Epithelial cell of proximal tubule (primary cell): ENCODE measurements at regions not wholly inside any gene's neighbourhood (a gene's known extent, or its start where the extent isn't known, plus 50 kb on each side); places are given as distances from the start of the nearest gene placed in this dataset.

Source experiments
- DNase-seq: peaks from one replicate; pipeline ENCODE4 v3.0.0-alpha.2; 2011; ENCODE audit warnings: low read depth
- H3K4me3 ChIP-seq: 2 replicates; pipeline ENCODE4 v1.5.1; 2011; ENCODE audit warnings: low read depth, mild to moderate bottlenecking, low read length
- TF ChIP-seq, protein P1 (sequence below): conservative IDR thresholded peaks from 2 replicates; pipeline ENCODE4 v1.5.1; 2012; ENCODE audit warnings: low read depth, mild to moderate bottlenecking, low read length

DNA sequence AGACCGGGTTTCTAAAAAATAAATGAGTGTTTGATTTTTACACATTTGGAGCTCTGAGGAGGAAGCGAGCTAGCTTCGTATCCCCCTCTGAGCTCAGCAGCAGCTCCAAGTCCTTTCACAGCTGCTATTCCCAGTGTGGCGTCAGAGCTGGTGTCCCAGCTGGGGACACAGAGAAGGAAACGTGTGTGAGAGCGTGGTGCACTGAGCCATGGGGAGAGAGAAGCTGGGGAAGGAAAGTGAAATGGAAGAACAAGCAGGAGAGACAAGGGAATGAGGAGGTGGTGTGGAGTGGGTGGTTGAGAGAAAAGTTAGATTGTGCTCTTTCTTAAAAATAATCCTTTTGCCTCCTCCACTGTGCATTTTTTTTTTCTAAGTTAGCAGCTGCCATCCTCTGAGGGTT, 79.5 kb upstream of the SLC4A4 start:
- no peak for DNase-seq
- TF ChIP-seq, protein P1, sequence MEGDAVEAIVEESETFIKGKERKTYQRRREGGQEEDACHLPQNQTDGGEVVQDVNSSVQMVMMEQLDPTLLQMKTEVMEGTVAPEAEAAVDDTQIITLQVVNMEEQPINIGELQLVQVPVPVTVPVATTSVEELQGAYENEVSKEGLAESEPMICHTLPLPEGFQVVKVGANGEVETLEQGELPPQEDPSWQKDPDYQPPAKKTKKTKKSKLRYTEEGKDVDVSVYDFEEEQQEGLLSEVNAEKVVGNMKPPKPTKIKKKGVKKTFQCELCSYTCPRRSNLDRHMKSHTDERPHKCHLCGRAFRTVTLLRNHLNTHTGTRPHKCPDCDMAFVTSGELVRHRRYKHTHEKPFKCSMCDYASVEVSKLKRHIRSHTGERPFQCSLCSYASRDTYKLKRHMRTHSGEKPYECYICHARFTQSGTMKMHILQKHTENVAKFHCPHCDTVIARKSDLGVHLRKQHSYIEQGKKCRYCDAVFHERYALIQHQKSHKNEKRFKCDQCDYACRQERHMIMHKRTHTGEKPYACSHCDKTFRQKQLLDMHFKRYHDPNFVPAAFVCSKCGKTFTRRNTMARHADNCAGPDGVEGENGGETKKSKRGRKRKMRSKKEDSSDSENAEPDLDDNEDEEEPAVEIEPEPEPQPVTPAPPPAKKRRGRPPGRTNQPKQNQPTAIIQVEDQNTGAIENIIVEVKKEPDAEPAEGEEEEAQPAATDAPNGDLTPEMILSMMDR = no peak
- H3K4me3 ChIP-seq = no peak overlapping the region

DNA sequence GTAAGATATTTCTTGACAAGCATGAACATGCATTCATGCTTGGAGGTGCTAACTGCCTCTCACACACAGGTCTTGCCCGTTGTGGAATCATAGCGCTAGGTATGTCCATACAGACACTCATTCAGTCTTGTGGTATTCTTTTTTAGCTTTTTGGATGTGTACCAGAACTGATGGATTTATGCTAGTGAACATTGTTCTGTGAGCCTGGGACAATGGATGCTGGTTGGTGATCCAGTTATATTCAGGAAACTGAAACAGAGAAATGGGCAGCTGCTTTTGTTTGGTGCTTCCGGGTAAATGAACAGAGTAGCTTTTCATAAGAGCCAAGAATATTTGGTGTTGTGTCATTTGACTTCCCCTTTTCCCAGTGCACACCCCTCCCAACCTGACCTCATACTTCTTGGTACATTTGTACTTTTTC, 78.9 kb upstream of the SLC4A4 start:
- DNase-seq = no peak
- no peak overlapping the region for H3K4me3 ChIP-seq
- TF ChIP-seq, protein P1 = no peak

DNA sequence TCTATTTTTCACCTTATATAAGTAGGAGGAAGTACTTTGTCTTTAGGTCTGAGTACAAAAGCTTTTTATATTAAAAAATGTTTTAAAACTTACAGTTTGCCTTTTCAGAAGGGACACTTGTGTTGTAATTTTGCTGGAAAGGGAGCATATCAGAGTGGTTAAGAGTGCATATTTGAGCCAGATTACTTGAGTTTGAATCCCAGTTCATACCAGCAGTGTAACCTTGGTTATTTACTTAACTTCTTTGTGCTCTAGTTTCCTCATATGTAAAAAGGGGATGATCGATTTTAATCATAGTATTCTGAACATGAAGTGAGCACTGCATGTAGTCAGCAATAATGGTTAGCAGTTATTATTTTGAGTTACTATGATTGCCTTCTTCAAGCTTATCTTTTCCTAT, 78.3 kb upstream of the SLC4A4 start:
- no peak overlapping the region for H3K4me3 ChIP-seq
- DNase-seq = no peak
- TF ChIP-seq, protein P1 = no peak

DNA sequence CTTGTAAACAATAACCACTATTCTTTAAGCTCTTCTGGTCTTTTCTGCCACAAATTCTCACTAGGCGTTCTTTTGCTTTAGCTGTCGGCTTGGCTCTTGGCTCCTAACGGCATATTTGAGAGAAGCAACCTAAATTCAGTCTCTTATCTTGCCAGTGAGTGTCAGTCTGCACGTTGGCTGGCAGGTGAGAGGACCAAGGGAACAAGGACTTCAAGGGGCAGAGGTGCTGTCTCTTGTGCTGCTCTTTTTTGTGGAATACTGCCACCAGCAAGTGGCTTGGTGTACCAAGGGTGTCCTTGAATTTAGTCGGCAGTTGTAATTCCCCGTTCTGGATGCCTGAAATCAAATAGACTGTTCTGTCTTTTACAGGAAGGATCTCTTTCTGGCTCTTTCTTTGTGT, 77.8 kb upstream of the SLC4A4 start:
- no peak for DNase-seq
- TF ChIP-seq, protein P1 = no peak
- no peak overlapping the region for H3K4me3 ChIP-seq

DNA sequence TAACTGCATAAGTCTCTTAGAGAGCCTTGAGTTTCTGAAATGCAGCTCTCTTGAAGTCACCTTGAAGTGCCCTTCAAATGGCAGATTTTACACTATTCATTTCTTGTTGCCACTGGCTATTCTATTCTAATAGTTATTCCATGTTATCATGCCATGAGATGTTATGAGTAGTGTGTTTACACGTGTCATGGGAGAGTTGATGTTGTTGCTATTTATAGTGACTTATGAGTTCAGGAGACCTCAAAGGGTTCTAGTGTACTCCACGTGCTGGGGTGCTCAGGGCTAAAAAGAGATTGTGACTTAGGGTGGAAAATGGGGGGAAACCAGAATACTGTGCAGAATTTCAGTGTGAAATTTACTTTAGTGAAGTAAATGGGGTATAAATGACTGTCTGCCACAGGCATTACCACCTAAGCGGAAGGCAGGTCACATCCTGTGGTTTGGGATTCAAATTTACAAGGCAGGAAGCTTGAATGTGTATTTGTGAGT, 77.1 kb upstream of the SLC4A4 start:
- H3K4me3 ChIP-seq = no peak overlapping the region
- no peak for DNase-seq
- TF ChIP-seq, protein P1 = no peak

DNA sequence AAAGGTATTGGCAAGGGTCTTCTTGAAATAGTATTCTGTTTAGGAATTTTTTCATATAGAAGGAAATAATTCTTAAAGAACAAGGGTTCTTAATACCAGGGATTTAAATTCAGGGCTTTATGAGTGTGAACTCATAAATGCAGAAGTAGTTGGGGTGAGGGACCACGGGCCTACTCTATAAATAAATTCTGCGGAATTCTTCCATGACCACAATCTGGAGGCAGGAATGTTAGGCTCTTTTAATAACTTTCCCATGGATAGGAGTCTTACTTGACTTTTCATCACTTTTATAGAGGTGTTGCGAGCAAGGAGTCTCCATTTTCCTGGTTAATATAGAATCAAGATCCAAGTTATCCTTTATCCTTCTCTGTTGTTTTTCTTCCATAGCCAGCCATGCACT, 76.7 kb upstream of the SLC4A4 start:
- TF ChIP-seq, protein P1 = no peak
- H3K4me3 ChIP-seq = no peak overlapping the region
- DNase-seq = no peak

DNA sequence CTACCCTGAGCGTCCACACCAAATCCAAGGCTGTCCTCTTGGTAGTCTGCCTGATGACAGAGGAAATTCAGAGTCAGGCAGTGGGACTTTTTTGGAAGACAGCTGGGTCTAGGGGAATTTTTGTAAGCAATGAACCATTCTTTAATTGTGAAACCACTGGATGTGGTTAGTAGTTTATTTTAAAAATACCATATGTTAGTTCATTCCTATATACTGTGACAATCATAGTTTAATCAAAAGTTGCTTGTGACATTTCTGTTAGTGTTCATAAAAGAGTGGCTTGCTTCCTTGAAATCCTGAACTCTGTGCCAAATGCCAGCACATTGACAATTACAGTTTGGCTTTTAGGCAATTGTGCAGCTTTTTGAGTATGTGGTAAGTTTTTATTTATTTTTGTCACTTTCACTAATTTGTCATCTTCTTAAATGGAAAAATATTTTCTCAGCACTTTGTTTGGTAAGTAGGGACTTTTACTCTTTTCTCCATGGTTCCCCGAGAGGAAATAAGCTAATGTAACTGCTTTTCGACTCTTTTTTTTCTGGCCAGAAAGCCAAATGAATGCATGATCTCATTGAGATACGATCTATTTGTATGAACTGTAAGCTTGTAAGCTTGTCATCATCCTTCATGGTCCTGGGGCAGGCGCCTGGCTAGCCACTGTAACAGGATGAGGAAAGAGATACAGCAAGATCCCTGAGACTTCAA, 72.6 kb upstream of the SLC4A4 start:
- no peak overlapping the region for H3K4me3 ChIP-seq
- TF ChIP-seq, protein P1 = no peak
- DNase-seq = no peak
